GM12878 (cell line): ENCODE measurements at regions not wholly inside any gene's neighbourhood (a gene's known extent, or its start where the extent isn't known, plus 50 kb on each side); places are given as distances from the start of the nearest gene placed in this dataset.

Experiments used
- ATAC-seq: fragments of 200-7000 bp; cut with Tn5 transposase; 3 replicates; pipeline ENCODE4 v1.9.1; 2020; ENCODE audit warnings: mild to moderate bottlenecking, moderate library complexity
- BruUV-seq: library from RNA; stranded (reverse); fragments of 400-500 nt; replicated peaks from 2 replicates; lab custom pipeline; 2021; lab: Mats Ljungman, UMichigan
- CTCF ChIA-PET: fragments of 300-600 bp; sonication (Branson Sonifier 250); formaldehyde crosslinking; extraction: SDS; loops from one replicate; lab custom pipeline; 2021; ENCODE audit warnings: inconsistent platforms; lab: Yijun Ruan, JAX
- POLR2A ChIA-PET: fragments of 350-600 bp; formaldehyde crosslinking; extraction: SDS; loops from one replicate; lab custom pipeline; 2021; ENCODE audit warnings: inconsistent platforms; lab: Charles Lee
- RAD21 ChIA-PET: fragments of 300-600 bp; sonication (Branson Sonifier 250); formaldehyde crosslinking; loops from one replicate; lab custom pipeline; 2023; ENCODE audit warnings: antibody characterized with exemption; ENCODE audit not compliant: unreplicated experiment; lab: Charles Lee
- SMC1A ChIA-PET: fragments of 300-600 bp; sonication (Branson Sonifier 250); formaldehyde crosslinking; loops from one replicate; lab custom pipeline; 2023; ENCODE audit not compliant: unreplicated experiment, uncharacterized antibody; lab: Charles Lee
- DNase-seq: peaks from one replicate; pipeline ENCODE4 v3.0.0-alpha.2; 2011; ENCODE audit warnings: low read depth, low spot score
- FAIRE-seq: peaks from 3 replicates; lab custom pipeline; 2011; peaks lifted over from hg19 to GRCh38; lab: Jason Lieb, UNC
- H2AFZ ChIP-seq: 2 replicates; pipeline ENCODE4 v1.6.0; 2011; ENCODE audit warnings: low read depth, low read length, control low read depth; ENCODE audit not compliant: control insufficient read depth
- H3K27ac ChIP-seq: 2 replicates; pipeline ENCODE4 v1.5.1; 2011; ENCODE audit warnings: control low read depth; ENCODE audit not compliant: control insufficient read depth, insufficient read depth
- H3K27me3 ChIP-seq, 2 experiments: replicated peaks in 1 of 2; 2 replicates each; pipeline versions ENCODE4 v1.6.0 to v1.6.1; 2011; ENCODE audit warnings: low read length in 1 of 2; ENCODE audit not compliant: control insufficient read depth in 2 of 2, insufficient read depth in 2 of 2
- H3K36me3 ChIP-seq, 2 experiments: 2 replicates each; pipeline ENCODE4 v1.5.1; 2011; ENCODE audit warnings: low read length in 1 of 2; ENCODE audit not compliant: control insufficient read depth in 2 of 2, insufficient read depth in 2 of 2
- H3K4me1 ChIP-seq: 2 replicates; pipeline ENCODE4 v1.6.1; 2011; ENCODE audit warnings: mild to moderate bottlenecking, low read length, moderate library complexity, mixed read lengths; ENCODE audit not compliant: control insufficient read depth, insufficient read depth
- H3K4me2 ChIP-seq: 2 replicates; pipeline ENCODE4 v1.6.0; 2011; ENCODE audit warnings: control low read depth; ENCODE audit not compliant: control insufficient read depth, insufficient read depth
- H3K4me3 ChIP-seq: fragments of 200-600 bp; sonication (generic); 2 replicates; pipeline ENCODE4 v1.5.1; 2016
- H3K79me2 ChIP-seq: 2 replicates; pipeline ENCODE4 v1.6.0; 2011; ENCODE audit warnings: low read length; ENCODE audit not compliant: control insufficient read depth, insufficient read depth
- H3K9ac ChIP-seq: 2 replicates; pipeline ENCODE4 v1.8.0; 2011; ENCODE audit warnings: low read length, control low read depth, mixed read lengths; ENCODE audit not compliant: control insufficient read depth, insufficient read depth
- H3K9me3 ChIP-seq: replicated peaks from 3 replicates; pipeline ENCODE4 v1.5.1; 2011; ENCODE audit warnings: mild to moderate bottlenecking, low read length; ENCODE audit not compliant: control insufficient read depth, insufficient read depth
- H4K20me1 ChIP-seq: 2 replicates; pipeline ENCODE4 v1.6.0; 2011; ENCODE audit not compliant: control insufficient read depth, insufficient read depth
- CBX3 ChIP-seq: fragments of 200-600 bp; sonication (generic); IDR thresholded peaks from 2 replicates; pipeline ENCODE4 v1.6.1; 2016; ENCODE audit warnings: low read depth, borderline replicate concordance
- CHD1 ChIP-seq: IDR thresholded peaks from 2 replicates; pipeline ENCODE4 v1.6.1; 2012; ENCODE audit warnings: low read depth, low read length, improper control_type of control experiment
- CHD4 ChIP-seq: fragments of 200-600 bp; sonication (generic); IDR thresholded peaks from 2 replicates; pipeline ENCODE4 v1.6.1; 2016; ENCODE audit warnings: mild to moderate bottlenecking
- FOXK2 ChIP-seq: fragments of 450-650 bp; IDR thresholded peaks from 2 replicates; pipeline ENCODE4 v1.6.1; 2017; ENCODE audit warnings: mild to moderate bottlenecking, moderate library complexity
- JUNB ChIP-seq: IDR thresholded peaks from 2 replicates; pipeline ENCODE4 v1.6.1; 2016; ENCODE audit warnings: antibody characterized with exemption, mild to moderate bottlenecking
- MYB ChIP-seq: fragments of 150-350 bp; IDR thresholded peaks from 2 replicates; pipeline ENCODE4 v1.6.1; 2014; ENCODE audit warnings: mild to moderate bottlenecking, low read depth, low read length, borderline replicate concordance
- POLR2A ChIP-seq: IDR thresholded peaks from 2 replicates; pipeline ENCODE4 v1.6.1; 2011; ENCODE audit warnings: low read depth, mild to moderate bottlenecking, low read length
- SIN3A ChIP-seq: IDR thresholded peaks from 2 replicates; pipeline ENCODE4 v1.6.1; 2012; ENCODE audit warnings: low read depth, low read length, improper control_type of control experiment
- SP1 ChIP-seq: IDR thresholded peaks from one replicate; pipeline ENCODE4 v1.6.1; 2011; ENCODE audit warnings: low read depth, low read length
- WRNIP1 ChIP-seq: IDR thresholded peaks from 2 replicates; pipeline ENCODE4 v1.6.1; 2011; ENCODE audit warnings: low read depth, low read length, improper control_type of control experiment, borderline replicate concordance
- YBX1 ChIP-seq: fragments of 450-650 bp; IDR thresholded peaks from 2 replicates; pipeline ENCODE4 v1.6.1; 2016; ENCODE audit warnings: antibody characterized with exemption
- ZNF207 ChIP-seq: fragments of 450-650 bp; IDR thresholded peaks from 2 replicates; pipeline ENCODE4 v1.6.1; 2014; ENCODE audit warnings: antibody characterized with exemption, mild to moderate bottlenecking, borderline replicate concordance
- ZNF217 ChIP-seq: fragments of 450-650 bp; IDR thresholded peaks from 2 replicates; pipeline ENCODE4 v1.6.1; 2017; ENCODE audit warnings: antibody characterized with exemption, mild to moderate bottlenecking
- WGBS: methylation state at CpG from one replicate; pipeline ENCODE4 v1.1.6; 2016; ENCODE audit warnings: low lambda C conversion rate; ENCODE audit not compliant: insufficient replicate concordance, insufficient coverage; ENCODE audit errors: missing lambda C conversion rate; 5-methylcytosine and 5-hydroxymethylcytosine counted together
- in situ Hi-C: fragments of 300-500 bp; cut with MboI; formaldehyde crosslinking; loops from 9 replicates; pipeline ENCODE4 v1.14.3; 2018; ENCODE audit warnings: mixed read lengths
- intact Hi-C: fragments of 100-400 bp; cut with micrococcal nuclease; formaldehyde crosslinking; loops from one replicate; pipeline ENCODE4 v1.14.2; 2022; ENCODE audit not compliant: unreplicated experiment
- TF ChIP-seq, protein P1 (sequence below): fragments of 450-650 bp; IDR thresholded peaks from 2 replicates; pipeline ENCODE4 v1.6.1; 2017; ENCODE audit warnings: low read depth, mild to moderate bottlenecking, moderate library complexity
- TF ChIP-seq, protein P2 (sequence below): IDR thresholded peaks from 2 replicates; pipeline ENCODE4 v1.6.1; 2012; ENCODE audit warnings: improper control_type of control experiment, low read depth, low read length; ENCODE audit not compliant: insufficient replicate concordance
- TF ChIP-seq, protein P3 (sequence below): fragments of 450-650 bp; IDR thresholded peaks from 2 replicates; pipeline ENCODE4 v1.6.1; 2017; ENCODE audit warnings: antibody characterized with exemption, mild to moderate bottlenecking, moderate library complexity

DNA sequence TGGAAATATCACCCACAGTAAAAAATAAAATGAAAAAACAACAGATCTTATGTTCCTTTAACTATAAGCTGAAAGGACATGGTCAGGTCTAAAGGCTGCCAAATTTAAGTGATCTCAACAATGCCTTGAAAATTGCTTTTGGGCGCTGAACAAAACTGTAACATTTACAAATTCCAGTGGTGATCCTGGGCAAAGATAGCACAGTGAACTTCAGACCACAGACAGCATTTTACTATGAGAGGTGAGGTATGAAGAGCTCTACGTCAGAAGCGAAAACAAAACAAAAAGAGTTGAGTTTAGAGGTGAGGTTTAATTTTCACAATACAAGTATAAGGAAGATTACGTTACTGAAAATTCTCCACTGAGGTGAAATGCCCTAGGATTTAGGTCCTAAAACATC lies 165.8 kb upstream of the STK32A start:
- TF ChIP-seq FOXK2 (no peak), CHD4 (no peak), SP1 (no peak), WRNIP1 (no peak), CHD1 (no peak), POLR2A (no peak), MYB (no peak), JUNB (no peak), CBX3 (no peak), ZNF207 (no peak), SIN3A (no peak), ZNF217 (no peak), YBX1 (no peak)
- TF ChIP-seq, protein P1, sequence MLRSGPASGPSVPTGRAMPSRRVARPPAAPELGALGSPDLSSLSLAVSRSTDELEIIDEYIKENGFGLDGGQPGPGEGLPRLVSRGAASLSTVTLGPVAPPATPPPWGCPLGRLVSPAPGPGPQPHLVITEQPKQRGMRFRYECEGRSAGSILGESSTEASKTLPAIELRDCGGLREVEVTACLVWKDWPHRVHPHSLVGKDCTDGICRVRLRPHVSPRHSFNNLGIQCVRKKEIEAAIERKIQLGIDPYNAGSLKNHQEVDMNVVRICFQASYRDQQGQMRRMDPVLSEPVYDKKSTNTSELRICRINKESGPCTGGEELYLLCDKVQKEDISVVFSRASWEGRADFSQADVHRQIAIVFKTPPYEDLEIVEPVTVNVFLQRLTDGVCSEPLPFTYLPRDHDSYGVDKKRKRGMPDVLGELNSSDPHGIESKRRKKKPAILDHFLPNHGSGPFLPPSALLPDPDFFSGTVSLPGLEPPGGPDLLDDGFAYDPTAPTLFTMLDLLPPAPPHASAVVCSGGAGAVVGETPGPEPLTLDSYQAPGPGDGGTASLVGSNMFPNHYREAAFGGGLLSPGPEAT, result no peak
- TF ChIP-seq, protein P2, sequence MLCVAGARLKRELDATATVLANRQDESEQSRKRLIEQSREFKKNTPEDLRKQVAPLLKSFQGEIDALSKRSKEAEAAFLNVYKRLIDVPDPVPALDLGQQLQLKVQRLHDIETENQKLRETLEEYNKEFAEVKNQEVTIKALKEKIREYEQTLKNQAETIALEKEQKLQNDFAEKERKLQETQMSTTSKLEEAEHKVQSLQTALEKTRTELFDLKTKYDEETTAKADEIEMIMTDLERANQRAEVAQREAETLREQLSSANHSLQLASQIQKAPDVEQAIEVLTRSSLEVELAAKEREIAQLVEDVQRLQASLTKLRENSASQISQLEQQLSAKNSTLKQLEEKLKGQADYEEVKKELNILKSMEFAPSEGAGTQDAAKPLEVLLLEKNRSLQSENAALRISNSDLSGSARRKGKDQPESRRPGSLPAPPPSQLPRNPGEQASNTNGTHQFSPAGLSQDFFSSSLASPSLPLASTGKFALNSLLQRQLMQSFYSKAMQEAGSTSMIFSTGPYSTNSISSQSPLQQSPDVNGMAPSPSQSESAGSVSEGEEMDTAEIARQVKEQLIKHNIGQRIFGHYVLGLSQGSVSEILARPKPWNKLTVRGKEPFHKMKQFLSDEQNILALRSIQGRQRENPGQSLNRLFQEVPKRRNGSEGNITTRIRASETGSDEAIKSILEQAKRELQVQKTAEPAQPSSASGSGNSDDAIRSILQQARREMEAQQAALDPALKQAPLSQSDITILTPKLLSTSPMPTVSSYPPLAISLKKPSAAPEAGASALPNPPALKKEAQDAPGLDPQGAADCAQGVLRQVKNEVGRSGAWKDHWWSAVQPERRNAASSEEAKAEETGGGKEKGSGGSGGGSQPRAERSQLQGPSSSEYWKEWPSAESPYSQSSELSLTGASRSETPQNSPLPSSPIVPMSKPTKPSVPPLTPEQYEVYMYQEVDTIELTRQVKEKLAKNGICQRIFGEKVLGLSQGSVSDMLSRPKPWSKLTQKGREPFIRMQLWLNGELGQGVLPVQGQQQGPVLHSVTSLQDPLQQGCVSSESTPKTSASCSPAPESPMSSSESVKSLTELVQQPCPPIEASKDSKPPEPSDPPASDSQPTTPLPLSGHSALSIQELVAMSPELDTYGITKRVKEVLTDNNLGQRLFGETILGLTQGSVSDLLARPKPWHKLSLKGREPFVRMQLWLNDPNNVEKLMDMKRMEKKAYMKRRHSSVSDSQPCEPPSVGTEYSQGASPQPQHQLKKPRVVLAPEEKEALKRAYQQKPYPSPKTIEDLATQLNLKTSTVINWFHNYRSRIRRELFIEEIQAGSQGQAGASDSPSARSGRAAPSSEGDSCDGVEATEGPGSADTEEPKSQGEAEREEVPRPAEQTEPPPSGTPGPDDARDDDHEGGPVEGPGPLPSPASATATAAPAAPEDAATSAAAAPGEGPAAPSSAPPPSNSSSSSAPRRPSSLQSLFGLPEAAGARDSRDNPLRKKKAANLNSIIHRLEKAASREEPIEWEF, result no peak
- TF ChIP-seq, protein P3, sequence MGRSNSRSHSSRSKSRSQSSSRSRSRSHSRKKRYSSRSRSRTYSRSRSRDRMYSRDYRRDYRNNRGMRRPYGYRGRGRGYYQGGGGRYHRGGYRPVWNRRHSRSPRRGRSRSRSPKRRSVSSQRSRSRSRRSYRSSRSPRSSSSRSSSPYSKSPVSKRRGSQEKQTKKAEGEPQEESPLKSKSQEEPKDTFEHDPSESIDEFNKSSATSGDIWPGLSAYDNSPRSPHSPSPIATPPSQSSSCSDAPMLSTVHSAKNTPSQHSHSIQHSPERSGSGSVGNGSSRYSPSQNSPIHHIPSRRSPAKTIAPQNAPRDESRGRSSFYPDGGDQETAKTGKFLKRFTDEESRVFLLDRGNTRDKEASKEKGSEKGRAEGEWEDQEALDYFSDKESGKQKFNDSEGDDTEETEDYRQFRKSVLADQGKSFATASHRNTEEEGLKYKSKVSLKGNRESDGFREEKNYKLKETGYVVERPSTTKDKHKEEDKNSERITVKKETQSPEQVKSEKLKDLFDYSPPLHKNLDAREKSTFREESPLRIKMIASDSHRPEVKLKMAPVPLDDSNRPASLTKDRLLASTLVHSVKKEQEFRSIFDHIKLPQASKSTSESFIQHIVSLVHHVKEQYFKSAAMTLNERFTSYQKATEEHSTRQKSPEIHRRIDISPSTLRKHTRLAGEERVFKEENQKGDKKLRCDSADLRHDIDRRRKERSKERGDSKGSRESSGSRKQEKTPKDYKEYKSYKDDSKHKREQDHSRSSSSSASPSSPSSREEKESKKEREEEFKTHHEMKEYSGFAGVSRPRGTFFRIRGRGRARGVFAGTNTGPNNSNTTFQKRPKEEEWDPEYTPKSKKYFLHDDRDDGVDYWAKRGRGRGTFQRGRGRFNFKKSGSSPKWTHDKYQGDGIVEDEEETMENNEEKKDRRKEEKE, result no peak
- intact Hi-C loops, result no loop called here
- SMC1A ChIA-PET, result no interaction called here

More for the DNA sequence above, 165.8 kb upstream of the STK32A start:
- DNase-seq (no peak), FAIRE-seq (no peak), ATAC-seq (no peak)
- Histone ChIP-seq H2AFZ (no peak overlapping the region), H3K27ac (no peak overlapping the region), H3K36me3 (no peaks in the 10 kb centered on the region), H3K4me3 (no peak overlapping the region), H3K9me3 (no peaks in the 10 kb centered on the region), H3K9ac (no peak overlapping the region), H4K20me1 (no peaks in the 10 kb centered on the region), H3K4me2 (no peak overlapping the region), H3K4me1 (no peaks in the 10 kb centered on the region), H3K79me2 (no peaks in the 10 kb centered on the region), H3K27me3 (no peaks in the 10 kb centered on the region)
- no TSS peak for BruUV-seq
- 70% methylated on average over 4 of the region's 4 CpGs for WGBS
- in situ Hi-C loops, result no loop called here
- ChIA-PET RAD21 (no interaction called here), POLR2A (no interaction called here), CTCF (interaction anchor here (0.8 to 1.7 kb wide), 4 partner anchors 30 to 120 kb away, joined by 3 to 9 read pairs (median 4); no protein-coding TSS in a partner anchor)
